NCI-H524 (cell line): ENCODE measurements at regions not wholly inside any gene's neighbourhood (a gene's known extent, or its start where the extent isn't known, plus 50 kb on each side); places are given as distances from the start of the nearest gene placed in this dataset.
A peak's percentile ranks its signal among the peaks of the same experiment; 100 is the strongest.
"Not testable (repeated sequence)": the region's sequence is repeated elsewhere in the genome, so short reads cannot be mapped to it uniquely, and the experiment has no call there.

Experiments used
- DNase-seq, 2 experiments: peaks; one replicate each; lab custom pipeline; 2025; lab: John Stamatoyannopoulos, UW

GRCh38 chr12:63508543-63508942, 159.8 kb downstream of the DPY19L2 start:
- DNase-seq = no peak

GRCh38 chr12:63499567-63499966, 168.7 kb downstream of the DPY19L2 start:
- DNase-seq = no peak

GRCh38 chr12:63498239-63498638, 170.1 kb downstream of the DPY19L2 start:
- no peak for DNase-seq

- DNase-seq = no peak
Measured at GRCh38 chr12:63496654-63497053, 171.6 kb downstream of the DPY19L2 start.

- no peak for DNase-seq
Measured at GRCh38 chr12:63495974-63496373, 172.3 kb downstream of the DPY19L2 start.

GRCh38 chr12:63493357-63493756, 174.9 kb downstream of the DPY19L2 start:
- peak in 1 of 2 experiments; percentile 19 for DNase-seq

GRCh38 chr12:63480186-63480585, 188.1 kb downstream of the DPY19L2 start:
- no peak for DNase-seq

GRCh38 chr12:63470161-63470560, 198.1 kb downstream of the DPY19L2 start:
- no peak for DNase-seq

- no peak for DNase-seq
Measured at GRCh38 chr12:63467951-63468350, 200.3 kb downstream of the DPY19L2 start.

- no peak for DNase-seq
Measured at GRCh38 chr12:63457857-63458256, 210.4 kb downstream of the DPY19L2 start.

- no peak for DNase-seq
Measured at GRCh38 chr12:63457428-63457827, 210.9 kb downstream of the DPY19L2 start.

GRCh38 chr12:63450816-63451215, 217.5 kb downstream of the DPY19L2 start:
- DNase-seq = no peak

- DNase-seq = no peak
Measured at GRCh38 chr12:63450334-63450733, 218.0 kb downstream of the DPY19L2 start.

- no peak for DNase-seq
Measured at GRCh38 chr12:63445224-63445880, 222.9 kb downstream of the DPY19L2 start.

- no peak for DNase-seq
Measured at GRCh38 chr12:63440048-63440447, 228.2 kb downstream of the DPY19L2 start.

GRCh38 chr12:63434384-63434783, 233.9 kb downstream of the DPY19L2 start:
- not testable (repeated sequence) for DNase-seq

- DNase-seq = not testable (repeated sequence)
Measured at GRCh38 chr12:63427969-63428368, 240.3 kb downstream of the DPY19L2 start.

GRCh38 chr12:63427029-63427428, 241.3 kb downstream of the DPY19L2 start:
- DNase-seq = not testable (repeated sequence)

GRCh38 chr12:63424671-63425070, 243.6 kb downstream of the DPY19L2 start:
- DNase-seq = no peak

GRCh38 chr12:63423839-63424238, 244.5 kb downstream of the DPY19L2 start:
- no peak for DNase-seq

GRCh38 chr12:63420206-63420644, 248.1 kb downstream of the DPY19L2 start:
- peak; percentile 6 to 72 for DNase-seq

GRCh38 chr12:63419154-63419553, 249.1 kb downstream of the DPY19L2 start:
- DNase-seq = no peak

- no peak for DNase-seq
Measured at GRCh38 chr12:63416788-63417187, 251.5 kb downstream of the DPY19L2 start.

GRCh38 chr12:63415357-63415756, 252.9 kb downstream of the DPY19L2 start:
- no peak for DNase-seq
